Gastroesophageal sphincter (tissue), 3 donors: ENCODE measurements at regions not wholly inside any gene's neighbourhood (a gene's known extent, or its start where the extent isn't known, plus 50 kb on each side); places are given as distances from the start of the nearest gene placed in this dataset.

Experiments used
- POLR2A ChIP-seq, 2 donors: fragments of 450-650 bp; IDR thresholded peaks; one replicate each; pipeline ENCODE4 v1.6.1; 2017; ENCODE audit warnings: antibody characterized with exemption in 2 of 2, mild to moderate bottlenecking in 2 of 2, moderate library complexity in 1 of 2
- TF ChIP-seq, protein P1 (sequence below), 4 experiments: fragments of 200-600 bp in 2 of 4; fragments of 450-650 bp in 2 of 4; sonication (generic) in 1 of 4; IDR thresholded peaks; one replicate each; pipeline ENCODE4 v1.5.1; 2017 to 2019; ENCODE audit warnings: antibody characterized with exemption in 4 of 4, mild to moderate bottlenecking in 2 of 4, moderate library complexity in 2 of 4

DNA sequence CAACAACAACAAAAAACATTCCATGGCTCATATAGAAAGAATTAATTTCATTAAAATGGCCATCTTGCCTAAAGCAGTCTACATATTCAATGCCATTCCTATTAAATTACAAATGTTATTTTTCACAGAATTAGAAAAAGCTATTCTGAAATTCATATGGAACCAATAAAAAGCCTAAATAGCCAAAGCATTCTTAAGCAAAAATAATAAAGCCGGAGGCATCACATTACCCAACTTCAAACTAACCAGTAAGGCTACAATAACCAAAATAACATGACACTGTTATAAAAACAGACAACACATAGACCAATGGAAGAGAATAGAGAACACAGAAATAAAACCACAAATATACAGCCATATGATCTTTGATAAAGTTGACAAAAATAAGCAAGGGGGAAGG, 330.4 kb downstream of the KIF20B start:
- no peak for TF ChIP-seq POLR2A (IDR thresholded peaks at IDR 0.05)
- TF ChIP-seq, protein P1, sequence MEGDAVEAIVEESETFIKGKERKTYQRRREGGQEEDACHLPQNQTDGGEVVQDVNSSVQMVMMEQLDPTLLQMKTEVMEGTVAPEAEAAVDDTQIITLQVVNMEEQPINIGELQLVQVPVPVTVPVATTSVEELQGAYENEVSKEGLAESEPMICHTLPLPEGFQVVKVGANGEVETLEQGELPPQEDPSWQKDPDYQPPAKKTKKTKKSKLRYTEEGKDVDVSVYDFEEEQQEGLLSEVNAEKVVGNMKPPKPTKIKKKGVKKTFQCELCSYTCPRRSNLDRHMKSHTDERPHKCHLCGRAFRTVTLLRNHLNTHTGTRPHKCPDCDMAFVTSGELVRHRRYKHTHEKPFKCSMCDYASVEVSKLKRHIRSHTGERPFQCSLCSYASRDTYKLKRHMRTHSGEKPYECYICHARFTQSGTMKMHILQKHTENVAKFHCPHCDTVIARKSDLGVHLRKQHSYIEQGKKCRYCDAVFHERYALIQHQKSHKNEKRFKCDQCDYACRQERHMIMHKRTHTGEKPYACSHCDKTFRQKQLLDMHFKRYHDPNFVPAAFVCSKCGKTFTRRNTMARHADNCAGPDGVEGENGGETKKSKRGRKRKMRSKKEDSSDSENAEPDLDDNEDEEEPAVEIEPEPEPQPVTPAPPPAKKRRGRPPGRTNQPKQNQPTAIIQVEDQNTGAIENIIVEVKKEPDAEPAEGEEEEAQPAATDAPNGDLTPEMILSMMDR (IDR thresholded peaks at IDR 0.05): no peak
